Fibroblast of pulmonary artery (primary cell): ENCODE measurements at regions not wholly inside any gene's neighbourhood (a gene's known extent, or its start where the extent isn't known, plus 50 kb on each side); places are given as distances from the start of the nearest gene placed in this dataset.

ENCODE experiments used
- DNase-seq: peaks from one replicate; pipeline ENCODE4 v3.0.0-alpha.2; 2010; ENCODE audit warnings: low read depth
- H3K4me3 ChIP-seq: replicated peaks from 2 replicates; pipeline ENCODE4 v1.5.1; 2011; ENCODE audit warnings: low read depth, mild to moderate bottlenecking, control low read depth, low read length, moderate library complexity
- CTCF ChIP-seq: IDR thresholded peaks from 2 replicates; pipeline ENCODE4 v1.5.1; 2011; ENCODE audit warnings: mild to moderate bottlenecking, control low read depth, low read length, inconsistent platforms; ENCODE audit errors: missing control alignments

- H3K4me3 ChIP-seq = peak overlapping the region; percentile 60
- no peak for TF ChIP-seq CTCF
- DNase-seq = peak; percentile 99
These were observed 82.7 kb downstream of the C9orf152 start for GRCh38 chr9:110125207-110125751.

DNA sequence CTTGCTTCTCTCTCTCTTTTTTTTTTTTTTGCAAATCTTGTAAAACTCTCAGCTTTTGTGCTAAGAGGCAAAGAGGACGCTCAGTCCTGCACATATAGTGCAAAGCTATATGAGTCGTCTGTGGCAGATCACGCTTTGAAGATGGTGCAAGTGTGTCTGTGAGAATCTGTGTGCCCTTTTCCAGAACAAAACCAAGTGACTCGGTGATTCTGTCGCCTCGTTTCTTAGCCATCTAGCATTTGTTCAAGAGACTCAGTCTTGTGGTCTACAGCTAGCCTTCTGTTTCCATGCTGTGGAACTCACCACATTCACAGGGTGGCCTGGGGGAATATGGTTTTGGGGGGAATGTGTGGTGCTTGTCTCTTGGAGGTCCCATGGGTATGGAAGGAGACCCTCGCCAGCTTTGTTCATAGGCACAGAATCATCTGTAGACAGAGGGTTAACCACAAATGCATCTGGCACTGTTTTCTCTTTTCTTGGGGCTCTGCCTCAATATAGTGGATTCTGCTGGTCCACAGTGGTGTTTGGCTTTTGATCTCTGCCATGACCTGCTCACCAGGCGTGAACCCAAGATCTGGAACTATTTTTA, 82.1 kb downstream of the C9orf152 start:
- TF ChIP-seq CTCF = no peak
- peak overlapping the region; percentile 60 for H3K4me3 ChIP-seq

DNA sequence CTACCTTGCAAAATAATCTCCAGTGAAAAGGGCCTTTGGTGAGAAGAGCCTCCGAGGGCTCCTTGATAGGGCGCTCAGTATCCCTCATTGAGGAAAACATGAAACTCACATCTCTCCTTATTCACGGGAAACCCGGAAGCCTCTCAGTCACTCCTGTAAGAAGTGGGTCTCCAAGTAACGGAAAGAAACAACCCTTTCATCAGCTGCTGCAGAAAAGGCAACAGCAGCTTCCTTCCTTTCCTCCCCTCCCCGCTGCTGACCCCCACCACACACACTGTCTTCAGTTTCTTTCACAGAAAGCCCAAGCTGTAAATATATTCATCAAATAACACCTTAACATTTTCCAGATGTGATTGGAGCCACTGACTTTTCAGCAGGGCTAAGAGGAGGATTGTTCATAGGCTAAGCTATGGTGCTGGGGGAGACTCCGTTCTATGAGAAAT, 81.4 kb downstream of the C9orf152 start:
- TF ChIP-seq CTCF = no peak
- peak; percentile 64 for DNase-seq
- peak overlapping the region; percentile 60 for H3K4me3 ChIP-seq

More for the DNA sequence above, 82.1 kb downstream of the C9orf152 start:
- no peak for DNase-seq

- TF ChIP-seq CTCF = no peak
- DNase-seq = peak; percentile 97
- H3K4me3 ChIP-seq = peak overlapping the region; percentile 60
These were observed 80.7 kb downstream of the C9orf152 start for GRCh38 chr9:110126986-110127864.

DNA sequence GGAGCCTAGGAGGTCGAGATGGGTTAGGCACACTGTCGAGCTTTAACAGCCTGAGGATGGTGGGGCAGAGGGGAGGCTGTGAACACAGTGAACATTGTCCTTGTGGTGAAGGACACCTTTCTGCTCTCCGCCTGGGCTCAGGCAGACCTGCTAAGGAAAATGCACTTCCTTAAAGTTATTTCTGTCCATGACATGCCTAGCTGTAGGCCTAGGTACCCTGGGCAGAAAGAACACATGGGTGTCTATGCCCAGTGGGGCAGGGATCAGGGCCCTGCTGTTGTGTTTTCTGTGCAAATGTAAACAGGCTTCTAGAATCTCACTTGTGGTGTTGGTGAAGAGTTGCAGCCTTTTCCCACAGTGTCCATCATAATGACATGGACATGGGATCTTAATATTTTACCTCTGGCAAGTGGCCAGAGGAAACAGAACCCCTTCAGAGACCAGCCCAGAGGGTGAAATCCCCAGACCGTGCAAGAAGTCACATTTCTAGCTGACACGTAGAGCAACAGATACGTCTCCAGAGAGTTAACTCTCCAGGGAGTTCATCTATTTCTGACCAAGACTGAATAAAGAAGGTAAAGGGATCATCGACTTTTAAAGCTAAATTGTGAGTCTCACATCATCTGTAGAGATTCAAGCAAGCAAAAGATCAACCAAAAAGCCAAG, 79.2 kb downstream of the C9orf152 start:
- no peak for DNase-seq
- TF ChIP-seq CTCF = no peak
- H3K4me3 ChIP-seq = peak overlapping the region; percentile 60

DNA sequence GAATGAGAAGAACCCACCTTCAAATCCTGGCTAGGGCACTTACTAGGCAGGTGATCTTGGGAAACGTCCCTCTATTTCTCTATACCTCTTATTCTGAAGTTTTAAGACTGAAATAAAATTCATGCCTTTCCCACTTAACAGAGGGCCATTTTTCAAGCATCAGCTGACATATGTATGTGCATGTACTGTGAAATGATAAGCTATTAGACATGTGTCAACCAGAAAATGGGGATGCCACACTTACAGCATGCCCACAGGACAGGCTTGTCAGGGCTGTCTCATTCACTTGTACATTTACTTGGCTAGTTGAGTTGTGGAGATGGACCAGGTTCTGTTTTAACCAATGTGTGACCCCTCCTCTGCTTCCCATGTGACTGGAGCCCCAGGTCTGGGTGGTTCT, 78.5 kb downstream of the C9orf152 start:
- no peak for DNase-seq
- H3K4me3 ChIP-seq = peak overlapping the region; percentile 15
- no peak for TF ChIP-seq CTCF
